ENCODE measurements at regions not wholly inside any gene's neighbourhood (a gene's known extent, or its start where the extent isn't known, plus 50 kb on each side); places are given as distances from the start of the nearest gene placed in this dataset.
A peak's percentile ranks its signal among the peaks of the same experiment; 100 is the strongest.

GRCh38 chr5:74237571-74238145 lies 402.9 kb downstream of the ENC1 start:
- no peak for TF ChIP-seq CTCF (IDR thresholded peaks at IDR 0.05; ENCODE audit: low read length, missing control alignments)
- no peak for DNase-seq (ENCODE audit: low read depth)
- H3K4me3 ChIP-seq (replicated peaks; ENCODE audit: low read depth, low read length) = no peak overlapping the region

- no peak for TF ChIP-seq CTCF (IDR thresholded peaks at IDR 0.05; ENCODE audit: low read length, missing control alignments)
- no peak for DNase-seq (ENCODE audit: low read depth)
- no peak overlapping the region for H3K4me3 ChIP-seq (replicated peaks; ENCODE audit: low read depth, low read length)
These were observed 405.0 kb downstream of the ENC1 start for GRCh38 chr5:74235552-74235951.

GRCh38 chr5:74233571-74233970 lies 407.0 kb downstream of the ENC1 start:
- DNase-seq (ENCODE audit: low read depth) = peak; percentile 31
- no peak for TF ChIP-seq CTCF (IDR thresholded peaks at IDR 0.05; ENCODE audit: low read length, missing control alignments)
- no peak overlapping the region for H3K4me3 ChIP-seq (replicated peaks; ENCODE audit: low read depth, low read length)

- no peak for DNase-seq (ENCODE audit: low read depth)
- H3K4me3 ChIP-seq (replicated peaks; ENCODE audit: low read depth, low read length) = no peak overlapping the region
- TF ChIP-seq CTCF (IDR thresholded peaks at IDR 0.05; ENCODE audit: low read length, missing control alignments) = no peak
These were observed 407.4 kb downstream of the ENC1 start for GRCh38 chr5:74233091-74233490.

GRCh38 chr5:74232276-74232675 lies 408.3 kb downstream of the ENC1 start:
- DNase-seq (ENCODE audit: low read depth) = peak; percentile 56
- no peak overlapping the region for H3K4me3 ChIP-seq (replicated peaks; ENCODE audit: low read depth, low read length)
- TF ChIP-seq CTCF (IDR thresholded peaks at IDR 0.05; ENCODE audit: low read length, missing control alignments) = no peak

GRCh38 chr5:74231697-74232096 lies 408.8 kb downstream of the ENC1 start:
- no peak for TF ChIP-seq CTCF (IDR thresholded peaks at IDR 0.05; ENCODE audit: low read length, missing control alignments)
- DNase-seq (ENCODE audit: low read depth) = no peak
- H3K4me3 ChIP-seq (replicated peaks; ENCODE audit: low read depth, low read length) = no peak overlapping the region

GRCh38 chr5:74226716-74227485 lies 413.6 kb downstream of the ENC1 start:
- no peak for TF ChIP-seq CTCF (IDR thresholded peaks at IDR 0.05; ENCODE audit: low read length, missing control alignments)
- H3K4me3 ChIP-seq (replicated peaks; ENCODE audit: low read depth, low read length) = no peak overlapping the region
- DNase-seq (ENCODE audit: low read depth) = no peak
